Superior temporal gyrus (tissue), 1 donor: ENCODE measurements at regions not wholly inside any gene's neighbourhood (a gene's known extent, or its start where the extent isn't known, plus 50 kb on each side); places are given as distances from the start of the nearest gene placed in this dataset.
A peak's percentile ranks its signal among the peaks of the same experiment; 100 is the strongest.

Experiments
- DNase-seq: peaks from one replicate; pipeline ENCODE4 v3.0.0-alpha.2; 2016; ENCODE audit errors: extremely low spot score

DNA sequence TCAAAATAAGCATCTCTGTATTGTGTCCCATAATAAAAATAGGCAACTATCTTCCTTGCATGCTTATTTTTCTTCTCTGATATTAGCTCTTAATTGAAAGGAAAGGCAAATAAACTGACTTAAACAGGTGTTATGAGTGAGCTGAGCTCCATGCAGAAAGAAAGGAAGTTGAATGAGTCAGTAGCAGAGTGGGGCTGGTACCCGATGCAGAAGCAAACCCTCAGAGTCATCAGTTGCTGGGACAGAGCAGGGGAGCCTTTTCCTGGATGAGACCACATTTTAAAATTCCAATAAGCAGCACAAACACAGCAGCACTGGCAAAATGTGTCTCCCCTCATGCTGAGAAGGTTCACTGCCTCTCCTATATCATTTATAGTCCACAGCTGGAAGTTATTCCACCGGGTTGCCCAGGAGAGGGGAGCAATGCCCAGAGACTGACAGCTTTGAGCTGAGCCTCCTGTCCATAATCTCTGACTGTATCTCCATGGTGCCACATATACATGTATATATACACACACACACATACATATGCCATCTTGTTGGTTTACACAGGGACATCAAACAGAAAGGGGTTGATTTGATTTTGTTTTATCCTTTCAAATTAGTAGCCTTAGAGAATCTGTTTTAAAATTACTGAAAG, 274.3 kb upstream of the PPARGC1A start:
- no peak for DNase-seq

DNA sequence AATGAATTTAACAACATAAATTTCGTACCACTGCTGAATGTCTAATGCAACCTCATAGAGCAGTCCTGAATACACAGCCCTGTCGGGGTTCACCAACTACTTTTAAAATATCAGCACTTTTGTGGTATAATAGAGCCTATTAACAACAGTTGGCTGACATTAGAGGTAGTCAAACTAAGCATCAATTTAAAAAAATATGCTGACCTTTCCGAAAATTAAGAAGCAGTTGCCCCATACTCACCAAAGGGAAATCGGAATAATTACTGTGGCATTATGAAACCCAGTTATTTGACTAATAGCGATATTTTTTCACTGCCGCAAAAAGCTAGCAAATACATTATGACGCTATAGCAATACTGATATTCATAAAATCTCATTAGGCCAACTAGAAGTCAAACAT, 273.5 kb upstream of the PPARGC1A start:
- no peak for DNase-seq

DNA sequence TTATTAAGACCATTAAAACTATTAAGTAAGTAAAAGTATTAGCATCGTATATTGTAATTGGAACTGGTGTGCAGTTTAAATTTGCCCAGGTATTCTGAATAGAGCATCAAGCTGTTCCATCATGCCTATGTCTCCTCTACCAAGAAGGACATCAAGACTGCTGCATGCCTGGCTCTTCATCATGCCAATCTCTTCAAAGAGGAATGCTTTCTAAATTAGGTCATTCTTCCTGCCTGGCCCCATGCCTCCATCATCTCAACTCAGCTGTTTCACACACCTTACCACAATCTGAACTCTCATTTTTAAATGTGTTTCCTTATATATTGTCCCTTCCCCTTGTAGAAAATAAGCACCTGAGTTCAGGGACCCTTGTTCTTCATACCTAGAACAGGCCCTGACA, 270.5 kb upstream of the PPARGC1A start:
- no peak for DNase-seq

DNA sequence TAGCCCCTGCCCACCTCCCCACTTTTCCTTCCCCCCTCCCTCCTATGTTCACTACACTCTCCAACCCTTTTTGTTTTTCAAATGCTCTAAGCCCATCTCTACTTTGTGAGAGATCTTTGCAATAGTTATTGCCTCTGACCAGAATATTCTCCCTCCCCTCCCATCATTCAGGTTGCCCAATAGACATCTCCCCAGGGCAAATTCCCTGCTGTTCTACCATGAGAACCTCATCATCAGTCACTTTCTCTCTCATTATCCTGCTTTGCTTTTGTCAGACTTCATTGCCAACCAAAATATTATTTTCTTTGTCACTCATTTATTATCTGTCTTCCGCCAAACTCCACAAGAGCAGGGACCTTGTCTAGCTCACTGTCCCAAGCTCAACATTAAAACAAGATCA, 268.2 kb upstream of the PPARGC1A start:
- DNase-seq, result no peak

DNA sequence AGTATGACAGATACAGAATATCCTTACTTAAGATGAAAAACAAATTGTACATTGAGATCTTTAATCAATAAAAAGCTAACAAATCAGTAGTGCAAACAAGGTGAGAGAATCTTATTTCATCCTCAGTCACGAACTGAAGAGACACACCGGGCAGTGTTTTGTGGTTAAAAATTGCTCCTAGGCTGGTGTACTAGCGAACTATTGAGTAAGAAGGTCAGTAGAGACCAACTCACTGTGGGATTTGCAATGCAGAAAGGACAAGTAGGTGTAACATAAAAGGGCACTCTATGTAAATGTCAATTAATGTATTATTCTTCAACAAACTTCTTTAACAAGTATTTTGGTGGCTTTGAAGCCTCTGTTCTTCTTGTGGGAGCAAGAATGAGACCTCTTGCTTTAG, 260.2 kb upstream of the PPARGC1A start:
- DNase-seq, result no peak

DNA sequence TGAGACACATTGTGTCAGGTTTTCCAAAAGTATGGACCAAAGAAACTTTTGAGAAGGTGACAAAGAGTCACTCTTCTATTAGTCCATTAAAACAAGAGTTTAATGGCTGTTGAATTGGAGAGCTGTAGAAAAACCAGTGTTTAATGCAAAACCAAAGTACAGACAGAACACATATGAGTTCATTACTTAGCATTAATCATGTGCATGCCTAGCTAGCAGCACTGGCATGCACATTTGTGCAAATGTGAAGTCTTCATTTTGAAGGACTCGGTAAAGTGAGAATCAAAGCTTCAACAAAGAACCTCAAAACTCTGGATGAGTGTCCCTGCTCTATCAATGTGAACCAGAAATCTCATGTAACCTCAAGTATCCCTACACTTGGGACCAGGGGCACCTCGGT, 256.3 kb upstream of the PPARGC1A start:
- DNase-seq, result no peak

DNA sequence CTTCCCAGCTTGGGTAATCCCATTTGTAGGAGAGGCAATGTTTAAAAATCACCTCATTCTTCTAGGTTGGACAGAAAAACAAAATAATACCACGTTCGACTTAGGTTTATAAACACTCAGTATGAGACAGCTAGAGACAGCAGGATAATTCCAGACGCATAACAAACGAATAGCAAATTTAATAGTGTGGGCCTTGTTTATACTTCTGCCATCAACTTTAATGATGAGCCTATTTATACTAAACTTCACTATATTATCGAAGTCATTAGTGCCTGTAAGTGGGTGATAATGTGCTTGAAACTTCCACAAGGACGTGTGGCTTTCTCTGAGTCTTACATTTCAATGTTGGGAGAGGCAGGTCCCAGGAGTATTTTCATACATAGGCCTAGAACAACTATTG, 255.7 kb upstream of the PPARGC1A start:
- DNase-seq, result no peak

DNA sequence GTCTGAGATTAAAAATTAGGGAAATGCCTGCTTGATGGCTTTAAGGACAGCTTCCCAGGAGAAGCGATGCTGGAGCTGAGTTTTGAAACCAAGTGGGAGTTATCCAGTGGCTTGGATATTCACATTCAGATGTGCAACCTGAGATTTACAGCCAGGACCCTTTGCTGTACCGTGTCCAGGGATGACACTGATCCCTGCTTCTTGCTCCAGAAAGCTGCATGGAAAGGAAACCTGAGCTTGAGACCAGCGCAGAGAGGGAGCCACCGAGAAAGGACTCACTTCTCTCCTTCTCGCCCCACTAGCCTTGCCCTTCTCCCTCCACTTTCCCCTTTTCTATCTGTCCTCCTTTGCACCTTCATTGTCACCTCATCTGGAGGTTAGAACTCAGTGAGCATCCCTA, 254.5 kb upstream of the PPARGC1A start:
- DNase-seq, result no peak

DNA sequence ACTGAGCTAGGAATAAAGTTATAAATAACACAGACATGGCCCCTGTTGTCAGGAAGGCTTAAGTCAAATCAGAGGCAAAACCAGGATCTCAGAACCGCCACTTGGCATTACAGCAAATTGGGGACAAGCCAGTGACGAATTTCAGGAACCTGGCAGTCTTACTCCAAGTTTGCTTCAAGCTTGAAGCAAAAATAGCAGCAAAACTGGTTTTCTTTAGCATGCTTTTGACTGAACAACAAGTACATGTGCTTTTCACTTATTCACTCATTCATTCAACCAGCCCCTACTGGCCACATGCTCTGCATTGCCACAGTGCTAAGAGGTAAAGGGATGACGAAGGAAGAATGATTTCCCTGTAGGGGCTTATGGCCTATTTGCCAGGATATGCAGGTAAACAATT, 253.9 kb upstream of the PPARGC1A start:
- peak; percentile 50 for DNase-seq

DNA sequence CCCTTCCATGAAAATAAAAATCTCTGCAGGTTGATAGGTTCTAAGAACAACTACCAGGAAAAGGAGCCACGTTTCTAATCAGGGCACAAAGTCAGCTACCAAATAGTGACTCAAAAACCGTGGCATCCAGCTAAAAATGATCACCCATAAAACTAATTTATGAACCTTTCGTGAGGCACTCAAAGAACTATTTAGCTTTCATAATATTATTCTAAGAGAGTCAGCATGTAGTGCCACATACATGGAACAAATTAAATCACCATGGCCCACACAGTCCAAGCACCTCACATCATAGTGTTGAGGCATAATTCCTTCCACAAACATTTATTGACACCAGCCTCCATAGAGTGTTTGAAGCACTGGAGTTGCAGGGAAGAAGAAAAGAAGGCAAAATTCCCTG, 252.0 kb upstream of the PPARGC1A start:
- no peak for DNase-seq

DNA sequence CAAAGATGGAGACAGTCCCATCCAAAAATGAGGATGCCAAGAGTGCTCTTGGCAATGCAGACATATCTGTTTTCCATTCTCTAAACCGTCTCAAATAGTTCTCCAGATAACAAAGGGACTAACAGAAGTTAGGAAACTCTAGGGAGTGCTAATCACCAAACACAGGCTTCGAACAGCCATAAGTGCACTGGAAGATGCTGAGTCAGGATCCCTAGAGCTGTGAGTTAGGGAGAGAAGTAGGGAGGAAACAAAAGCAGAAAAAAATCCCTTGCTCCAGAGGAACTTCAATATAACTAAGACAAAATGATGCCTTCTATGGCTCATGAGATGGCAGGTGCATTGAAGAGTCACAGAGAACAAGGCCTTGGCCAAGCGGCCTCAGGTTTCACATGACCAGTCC, 251.0 kb upstream of the PPARGC1A start:
- no peak for DNase-seq

DNA sequence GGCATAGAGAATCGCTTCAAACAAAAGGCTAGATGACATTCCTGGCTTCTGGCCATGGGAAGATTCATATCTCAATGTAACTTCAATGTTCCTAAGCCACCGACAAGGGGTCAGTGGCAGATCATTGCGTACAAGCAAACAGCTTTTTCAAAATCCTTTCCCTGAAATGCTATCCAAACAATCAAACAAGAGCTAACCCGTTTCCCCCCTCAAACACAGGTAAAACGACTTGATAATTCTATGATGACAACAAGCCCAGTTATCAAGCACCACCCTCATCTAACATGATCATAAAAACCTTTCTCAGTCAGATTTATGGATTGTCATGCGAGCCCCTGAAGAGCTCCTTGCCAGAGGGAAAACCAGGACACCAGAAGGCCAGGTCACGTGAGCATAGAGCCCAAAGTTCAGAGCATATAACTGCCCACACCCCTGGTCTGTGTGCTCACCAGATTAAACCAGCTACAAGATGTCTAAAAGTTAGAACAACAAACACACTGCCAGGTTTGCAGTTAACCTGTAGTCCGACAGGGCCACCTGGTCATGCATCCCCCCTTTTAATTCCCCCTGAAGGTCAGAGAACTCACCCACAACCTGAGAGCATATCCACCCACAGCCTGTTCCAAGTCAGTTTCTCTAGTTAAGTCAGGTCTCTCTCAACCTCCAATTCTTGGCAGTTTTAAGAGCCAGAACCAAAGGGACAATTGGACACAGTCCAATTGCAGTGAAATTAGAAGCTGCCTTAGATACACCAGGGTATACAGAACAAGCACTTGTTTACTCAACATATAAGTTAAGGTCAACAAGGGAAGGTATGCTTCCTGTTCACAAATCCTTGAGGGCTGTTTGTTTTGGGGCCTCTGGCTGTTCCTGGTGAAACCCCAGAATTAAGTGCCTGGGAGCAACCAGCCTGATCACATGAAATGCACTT, 248.1 kb upstream of the PPARGC1A start:
- DNase-seq, result no peak

DNA sequence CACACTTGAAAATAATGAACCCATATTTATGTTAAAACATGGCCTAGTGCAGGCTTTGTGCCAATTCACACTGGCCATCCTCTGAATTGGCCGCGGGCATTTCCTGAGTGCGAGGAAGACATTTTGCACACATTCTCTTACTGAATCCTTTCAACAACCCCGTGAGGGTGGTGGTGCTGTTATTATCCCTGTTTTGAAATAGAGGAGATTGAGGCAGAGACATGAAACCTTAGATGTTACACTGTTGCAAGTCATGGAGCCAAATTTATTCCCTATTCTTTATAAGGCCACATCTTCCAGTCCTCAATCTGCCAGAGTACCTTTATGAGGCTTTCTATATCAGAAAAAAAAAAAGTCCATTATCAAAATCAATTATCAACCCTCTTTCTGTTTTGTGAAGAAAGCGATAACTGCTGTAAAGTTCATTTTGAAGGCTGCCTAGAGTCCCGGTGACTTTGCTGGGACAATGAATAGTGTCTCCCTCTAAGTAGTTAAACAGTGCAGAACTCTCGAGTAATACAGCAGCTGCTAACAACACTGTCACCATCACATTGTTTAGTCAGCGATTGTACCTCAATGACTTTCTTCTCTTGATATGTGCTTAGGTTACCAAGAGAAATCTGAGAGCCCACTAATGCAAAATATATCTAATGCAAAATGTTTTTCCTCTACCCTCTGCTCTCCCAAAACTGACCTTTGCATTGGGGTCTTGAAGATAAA, 242.3 kb upstream of the PPARGC1A start:
- no peak for DNase-seq

DNA sequence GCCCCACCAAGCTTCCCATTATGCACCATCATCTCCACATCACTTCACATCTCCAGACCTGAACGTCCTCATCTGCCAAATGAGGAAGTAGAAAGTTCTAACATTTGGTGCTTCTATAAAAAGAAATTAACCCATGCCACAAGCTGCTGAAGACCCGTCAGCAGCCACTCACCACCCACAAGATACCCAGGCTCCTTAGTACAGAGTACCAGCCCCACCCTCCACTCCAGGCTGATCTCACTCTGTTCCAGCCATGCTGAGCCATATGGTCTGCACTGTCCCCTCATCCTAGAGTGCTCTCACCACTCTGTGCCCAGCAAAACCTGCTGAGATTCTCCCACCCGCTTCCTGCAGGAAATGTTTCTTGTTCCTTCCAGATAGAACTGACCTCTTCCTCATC, 240.8 kb upstream of the PPARGC1A start:
- DNase-seq, result no peak

DNA sequence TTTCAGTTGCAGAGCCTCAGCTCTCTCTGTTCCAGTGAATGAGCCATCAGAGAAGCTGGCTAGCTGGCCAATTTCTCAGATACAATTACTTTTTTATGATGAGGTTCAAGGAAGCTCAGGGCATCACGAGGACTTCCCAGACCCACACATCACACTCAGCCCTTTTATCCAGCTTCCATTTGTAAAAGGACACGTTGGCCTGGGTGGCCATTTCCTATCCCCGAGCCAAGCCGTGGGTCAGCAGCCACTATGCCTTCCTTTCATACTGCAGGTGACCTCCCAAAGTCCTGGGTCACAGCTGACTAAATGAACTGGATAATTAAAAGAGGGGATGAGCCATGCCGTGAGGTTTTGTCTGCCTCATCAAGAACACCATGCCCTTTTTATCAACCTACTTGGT, 236.9 kb upstream of the PPARGC1A start:
- no peak for DNase-seq

DNA sequence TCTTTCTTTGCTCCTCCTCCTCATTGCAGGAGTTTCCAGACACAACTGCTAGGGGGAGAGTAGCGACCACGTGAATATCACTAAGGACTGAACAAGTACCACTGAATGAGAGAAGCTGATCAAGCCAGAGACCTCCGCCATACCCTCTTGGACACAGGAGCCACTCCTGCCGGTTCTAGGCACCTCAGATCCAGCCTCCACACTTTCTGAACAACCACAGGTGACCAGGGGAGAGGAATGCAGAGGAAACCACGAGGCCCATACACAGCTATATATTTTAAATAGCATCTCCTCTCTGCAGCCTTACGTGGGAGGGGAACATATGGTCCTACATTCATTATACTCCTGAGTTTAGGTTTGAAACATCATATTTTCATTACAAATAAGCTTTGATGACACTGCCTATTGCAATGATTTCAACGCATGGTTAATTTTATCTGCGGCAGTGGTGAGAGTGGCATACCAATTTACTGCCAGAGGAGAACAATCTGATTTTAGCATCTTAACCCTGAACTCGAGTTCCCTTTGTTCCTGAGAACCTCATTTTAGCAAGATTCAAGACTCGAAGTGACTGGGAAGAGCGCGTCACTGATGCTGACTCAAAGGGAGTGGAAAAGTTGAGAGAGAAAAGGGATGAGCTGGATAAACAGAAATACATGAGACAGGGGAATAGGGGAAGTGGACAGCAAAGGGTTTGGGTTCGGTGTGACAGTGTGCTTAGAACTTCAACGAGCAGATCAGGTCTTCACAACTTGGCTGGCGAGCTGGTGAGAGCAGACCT, 231.7 kb upstream of the PPARGC1A start:
- DNase-seq, result peak; percentile 71

DNA sequence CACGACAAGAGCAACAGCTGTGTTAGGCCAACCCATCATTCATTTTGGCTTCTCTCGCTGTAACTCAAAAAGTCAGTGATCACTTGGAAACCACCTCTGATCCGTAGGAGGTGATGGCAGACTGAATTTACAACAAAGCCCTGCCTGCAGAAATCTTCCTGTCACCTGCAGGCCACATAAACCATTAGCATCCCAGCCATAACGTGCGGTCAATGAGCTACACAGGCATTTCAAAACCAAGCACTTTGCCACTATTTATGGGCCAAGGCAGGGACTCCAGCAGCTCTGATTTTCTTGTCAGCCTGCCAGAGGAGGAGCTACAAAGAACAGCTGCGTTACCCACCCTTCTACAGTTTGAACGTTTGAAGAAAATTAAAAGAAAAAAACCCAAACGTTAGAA, 228.1 kb upstream of the PPARGC1A start:
- DNase-seq, result peak; percentile 26

DNA sequence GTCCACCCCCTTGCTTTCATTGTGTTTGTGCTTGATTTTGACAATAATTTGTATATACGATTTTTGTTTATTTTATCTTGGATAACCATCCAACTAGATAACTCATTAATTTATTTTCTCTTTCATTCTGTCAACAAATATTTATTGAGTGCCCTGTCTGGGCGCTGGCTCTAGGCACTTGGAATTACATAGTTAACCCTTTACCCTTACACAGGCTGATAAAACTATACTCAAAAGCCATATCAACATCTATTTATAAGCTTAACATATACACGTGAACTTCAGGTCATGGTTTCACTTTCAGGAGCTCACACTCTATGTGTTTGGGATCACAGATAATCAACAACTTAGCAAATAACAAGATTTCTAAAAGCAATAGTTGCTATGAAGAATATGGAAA, 226.3 kb upstream of the PPARGC1A start:
- DNase-seq, result no peak

DNA sequence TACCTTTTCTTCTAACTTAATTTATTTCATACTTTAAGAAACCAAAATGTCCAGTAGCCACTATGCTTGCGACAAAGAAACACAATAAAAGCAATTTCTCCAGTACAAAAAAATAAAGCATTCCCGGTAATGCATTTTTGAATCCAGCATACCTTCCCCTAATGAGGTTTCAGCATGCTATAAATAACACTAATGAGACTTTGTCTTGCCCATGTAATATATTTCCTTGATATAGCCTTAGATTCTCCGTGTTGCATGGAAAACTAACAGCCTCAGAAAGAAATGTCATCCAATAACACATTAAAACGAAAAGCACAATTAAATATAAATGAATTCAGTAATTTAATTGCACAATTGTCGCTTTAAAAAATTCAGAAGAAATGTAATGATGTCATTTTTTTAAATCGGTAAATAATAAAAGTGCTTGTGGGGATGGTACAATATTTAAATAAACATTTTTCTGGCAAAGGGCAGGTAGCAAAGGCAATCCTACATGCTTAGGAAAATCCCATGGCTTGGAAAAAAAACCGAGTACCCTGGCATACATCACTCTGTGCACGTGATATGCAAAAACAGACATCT, 225.2 kb upstream of the PPARGC1A start:
- no peak for DNase-seq

DNA sequence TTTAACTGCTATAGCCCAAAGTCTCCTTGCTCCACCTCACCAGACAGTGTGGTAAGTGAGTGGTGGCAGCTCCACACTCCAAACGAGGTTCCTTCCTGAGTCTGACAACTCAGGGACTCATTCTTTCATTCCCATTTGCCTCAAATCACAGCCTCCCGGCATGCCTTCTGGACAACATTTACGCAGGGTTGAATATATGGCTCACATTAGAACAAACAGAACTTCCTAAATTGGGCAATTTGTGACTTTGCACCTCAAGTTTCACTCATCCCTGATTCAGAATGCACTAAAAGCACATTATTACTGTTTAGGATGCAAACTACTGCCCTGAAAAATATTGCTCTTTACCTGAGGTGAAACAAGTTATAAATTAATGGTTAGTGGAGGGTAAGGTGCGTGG, 224.6 kb upstream of the PPARGC1A start:
- no peak for DNase-seq

DNA sequence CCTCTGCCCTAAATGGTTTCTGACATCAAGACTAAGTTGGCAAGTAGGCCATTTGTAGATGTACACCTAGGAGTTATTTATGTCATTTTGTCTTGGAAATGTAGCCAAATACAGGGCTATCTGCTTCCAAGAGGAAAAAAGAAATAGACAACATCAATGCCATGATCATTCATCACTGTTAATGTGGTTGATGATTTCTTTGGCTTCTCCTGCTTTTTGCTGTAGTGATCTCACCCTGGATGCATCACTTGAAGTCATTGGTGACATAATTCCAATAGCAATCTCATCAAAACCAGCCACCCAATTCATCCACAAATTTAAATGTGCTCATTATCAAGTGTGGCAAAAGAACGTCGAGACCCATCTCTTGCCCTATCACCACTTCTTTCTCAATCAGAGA, 222.6 kb upstream of the PPARGC1A start:
- no peak for DNase-seq

DNA sequence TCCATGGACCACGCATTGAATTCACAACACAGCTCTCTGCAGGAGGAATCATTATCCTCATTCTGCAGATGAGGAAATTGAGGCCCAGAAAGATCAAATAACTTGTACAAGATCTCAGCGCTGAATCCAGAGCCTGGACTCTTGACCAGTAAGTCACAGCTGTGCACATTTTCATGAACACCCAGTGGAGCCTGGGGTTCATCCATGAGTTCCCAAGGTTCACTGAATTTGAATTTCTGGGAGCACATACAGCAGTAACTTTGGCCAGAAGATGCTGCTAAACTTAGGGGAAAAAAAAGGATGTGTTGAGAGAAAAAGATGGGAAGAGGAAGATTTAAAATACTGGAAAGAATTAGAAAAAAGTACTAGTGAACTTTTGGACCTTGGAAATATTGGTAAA, 218.7 kb upstream of the PPARGC1A start:
- DNase-seq, result no peak
